AG04450 (cell line): ENCODE measurements at regions not wholly inside any gene's neighbourhood (a gene's known extent, or its start where the extent isn't known, plus 50 kb on each side); places are given as distances from the start of the nearest gene placed in this dataset.

ENCODE experiments used
- CTCF ChIA-PET: fragments of 300-600, 350-600 bp; formaldehyde crosslinking; extraction: SDS; loops from one replicate; lab custom pipeline; 2022; ENCODE audit warnings: antibody characterized with exemption, inconsistent platforms; lab: Charles Lee
- POLR2A ChIA-PET: fragments of 350-600 bp; formaldehyde crosslinking; extraction: SDS; loops from one replicate; lab custom pipeline; 2021; ENCODE audit warnings: antibody characterized with exemption, inconsistent platforms; lab: Yijun Ruan, JAX
- DNase-seq: peaks from one replicate; pipeline ENCODE4 v3.0.0-alpha.2; 2011; ENCODE audit warnings: low read depth, low spot score
- H3K27ac ChIP-seq: one replicate; pipeline ENCODE4 v1.5.1; 2012; ENCODE audit warnings: low read depth, low read length, control low read depth
- H3K27me3 ChIP-seq: one replicate; pipeline ENCODE4 v1.6.0; 2012; ENCODE audit warnings: low read length; ENCODE audit not compliant: control insufficient read depth, insufficient read depth
- H3K4me3 ChIP-seq: 2 replicates; pipeline ENCODE4 v1.5.1; 2011; ENCODE audit warnings: mild to moderate bottlenecking, low read depth, low read length, control low read depth
- H3K9me3 ChIP-seq: 2 replicates; pipeline ENCODE4 v1.5.1; 2012; ENCODE audit warnings: low read length; ENCODE audit not compliant: control insufficient read depth, insufficient read depth
- CTCF ChIP-seq: IDR thresholded peaks from 2 replicates; pipeline ENCODE4 v1.5.1; 2011; ENCODE audit warnings: low read depth, low read length, control low read depth, inconsistent platforms

- H3K9me3 ChIP-seq: no peaks in the 10 kb centered on the region
- H3K27ac ChIP-seq: no peak overlapping the region
- TF ChIP-seq CTCF: no peak
- ChIA-PET POLR2A (no interaction called here), CTCF (interaction anchor here (1.2 kb wide), 1 partner anchor 80 kb away, joined by 3 read pairs; no protein-coding TSS in a partner anchor)
- H3K27me3 ChIP-seq: no peaks in the 10 kb centered on the region
- no peak for DNase-seq
- no peak overlapping the region for H3K4me3 ChIP-seq
Observed at GRCh38 chr4:114263233-114263632, 283.8 kb upstream of the ARSJ start.

- POLR2A ChIA-PET: no interaction called here
- DNase-seq: no peak
- no peak overlapping the region for H3K4me3 ChIP-seq
- no peak for TF ChIP-seq CTCF
- no peaks in the 10 kb centered on the region for H3K27me3 ChIP-seq
- H3K27ac ChIP-seq: no peak overlapping the region
- CTCF ChIA-PET: interaction anchor here (0.8 to 1.2 kb wide), 2 partner anchors 114 to 309 kb away, joined by 3 read pairs; no protein-coding TSS in a partner anchor
- no peaks in the 10 kb centered on the region for H3K9me3 ChIP-seq
Observed at GRCh38 chr4:114264452-114264851, 285.0 kb upstream of the ARSJ start.

GRCh38 chr4:114264877-114265291 is 285.4 kb upstream of the ARSJ start:
- Histone ChIP-seq H3K27me3 (no peaks in the 10 kb centered on the region), H3K9me3 (no peaks in the 10 kb centered on the region), H3K27ac (no peak overlapping the region), H3K4me3 (no peak overlapping the region)
- DNase-seq: no peak
- ChIA-PET POLR2A (no interaction called here), CTCF (interaction anchor here (1.2 kb wide), 1 partner anchor 114 kb away, joined by 3 read pairs; no protein-coding TSS in a partner anchor)
- no peak for TF ChIP-seq CTCF

GRCh38 chr4:114265342-114265741 is 285.9 kb upstream of the ARSJ start:
- no peaks in the 10 kb centered on the region for H3K27me3 ChIP-seq
- H3K27ac ChIP-seq: no peak overlapping the region
- H3K9me3 ChIP-seq: no peaks in the 10 kb centered on the region
- no peak for TF ChIP-seq CTCF
- POLR2A ChIA-PET: no interaction called here
- no peak overlapping the region for H3K4me3 ChIP-seq
- no peak for DNase-seq
- CTCF ChIA-PET: interaction anchor here (1.2 kb wide), 1 partner anchor 113 kb away, joined by 3 read pairs; no protein-coding TSS in a partner anchor

- Histone ChIP-seq H3K27me3 (no peaks in the 10 kb centered on the region), H3K9me3 (no peaks in the 10 kb centered on the region), H3K27ac (no peak overlapping the region), H3K4me3 (no peak overlapping the region)
- ChIA-PET POLR2A (no interaction called here), CTCF (interaction anchor here (1.3 kb wide), 1 partner anchor 50 kb away, joined by 3 read pairs; no protein-coding TSS in a partner anchor)
- no peak for DNase-seq
- no peak for TF ChIP-seq CTCF
Observed at GRCh38 chr4:114267976-114268375, 288.5 kb upstream of the ARSJ start.
